H1 (cell line): ENCODE measurements at regions not wholly inside any gene's neighbourhood (a gene's known extent, or its start where the extent isn't known, plus 50 kb on each side); places are given as distances from the start of the nearest gene placed in this dataset.

Experiments used
- CTCF ChIA-PET: fragments of 300-600 bp; sonication (Branson Sonifier 250); formaldehyde crosslinking; loops from one replicate; lab custom pipeline; 2021; ENCODE audit not compliant: partially characterized antibody; lab: Charles Lee
- POLR2A ChIA-PET: fragments of 300-600 bp; sonication (Branson Sonifier 250); formaldehyde crosslinking; loops from one replicate; lab custom pipeline; 2021; ENCODE audit warnings: inconsistent platforms; ENCODE audit not compliant: partially characterized antibody; lab: Charles Lee
- DNase-seq, 2 experiments: peaks; one replicate each; pipeline versions ENCODE4 v3.0.0 to v3.0.0-alpha.2; 2010 to 2022; ENCODE audit warnings: low spot score in 2 of 2, low read depth in 1 of 2, mixed read lengths in 1 of 2
- FAIRE-seq: peaks from 2 replicates; lab custom pipeline; 2011; peaks lifted over from hg19 to GRCh38; lab: Jason Lieb, UNC
- H2AFZ ChIP-seq: 2 replicates; pipeline ENCODE4 v1.8.1; 2012; ENCODE audit warnings: low read length, inconsistent platforms
- H2AK5ac ChIP-seq: 2 replicates; pipeline ENCODE4 v1.6.1; 2013; ENCODE audit warnings: low read depth, low read length
- H2BK120ac ChIP-seq: replicated peaks from 2 replicates; pipeline ENCODE3; 2013; ENCODE audit warnings: low read depth, low read length, inconsistent platforms
- H2BK12ac ChIP-seq: 2 replicates; pipeline ENCODE4 v1.6.1; 2013; ENCODE audit warnings: low read depth, low read length
- H2BK15ac ChIP-seq: 2 replicates; pipeline ENCODE4 v1.6.1; 2013; ENCODE audit warnings: low read length
- H2BK20ac ChIP-seq: 2 replicates; pipeline ENCODE4 v1.6.1; 2013; ENCODE audit warnings: low read length
- H2BK5ac ChIP-seq: 2 replicates; pipeline ENCODE4 v1.6.1; 2013; ENCODE audit warnings: low read depth, low read length
- H3K14ac ChIP-seq: 2 replicates; pipeline ENCODE4 v1.6.1; 2013; ENCODE audit warnings: inconsistent platforms; ENCODE audit not compliant: insufficient read length
- H3K18ac ChIP-seq: 2 replicates; pipeline ENCODE4 v1.6.1; 2013; ENCODE audit warnings: low read length; ENCODE audit errors: extremely low read depth
- H3K23ac ChIP-seq: 2 replicates; pipeline ENCODE4 v1.6.1; 2013; ENCODE audit warnings: inconsistent platforms; ENCODE audit not compliant: insufficient read length
- H3K23me2 ChIP-seq: 2 replicates; pipeline ENCODE4 v1.6.1; 2013; ENCODE audit warnings: low read depth, low read length
- H3K27ac ChIP-seq: 2 replicates; pipeline ENCODE4 v1.6.1; 2011; ENCODE audit warnings: low read depth, low read length, inconsistent platforms
- H3K27me3 ChIP-seq, 4 experiments: replicated peaks in 1 of 4; 1 replicate in 1 of 4; 2 replicates in 3 of 4; pipeline versions ENCODE4 v1.6.1 to v1.8.1; 2011 to 2013; ENCODE audit warnings: low read length in 3 of 4, mild to moderate bottlenecking in 3 of 4, inconsistent platforms in 2 of 4, mixed read lengths in 2 of 4, moderate library complexity in 1 of 4; ENCODE audit not compliant: control insufficient read depth in 3 of 4, insufficient read depth in 3 of 4; ENCODE audit errors: extremely low read depth in 1 of 4
- H3K36me3 ChIP-seq, 4 experiments: 2 replicates each; pipeline versions ENCODE4 v1.6.1 to v1.8.1; 2011 to 2013; ENCODE audit warnings: mild to moderate bottlenecking in 4 of 4, low read length in 3 of 4, moderate library complexity in 2 of 4, control low read depth in 1 of 4, inconsistent platforms in 1 of 4; ENCODE audit not compliant: insufficient read depth in 4 of 4, control insufficient read depth in 2 of 4
- H3K4ac ChIP-seq: replicated peaks from 2 replicates; pipeline ENCODE3; 2013; ENCODE audit warnings: low read length, low read depth, mixed read lengths, inconsistent platforms; ENCODE audit not compliant: insufficient read length
- H3K4me1 ChIP-seq, 4 experiments: replicated peaks in 1 of 4; 1 replicate in 1 of 4; 2 replicates in 3 of 4; pipeline versions ENCODE4 v1.6.1 to v1.8.1; 2011 to 2013; ENCODE audit warnings: low read length in 3 of 4, inconsistent platforms in 2 of 4, mixed read lengths in 1 of 4; ENCODE audit not compliant: insufficient read depth in 4 of 4, control insufficient read depth in 3 of 4
- H3K4me2 ChIP-seq, 2 experiments: 2 replicates each; pipeline versions ENCODE4 v1.6.1 to v1.8.1; 2011 to 2013; ENCODE audit warnings: low read depth in 2 of 2, low read length in 2 of 2, control low read depth in 1 of 2, inconsistent platforms in 1 of 2, mild to moderate bottlenecking in 1 of 2; ENCODE audit not compliant: insufficient read depth in 1 of 2
- H3K4me3 ChIP-seq, 4 experiments: fragments of 200-600, 300-600 bp in 1 of 4; sonication (generic), shearing (Covaris generic), sonication (Bioruptor Twin) in 1 of 4; 2 replicates each; pipeline versions ENCODE4 v1.5.1 to v1.8.1; 2011 to 2016; ENCODE audit warnings: low read length in 4 of 4, low read depth in 3 of 4, control low read depth in 2 of 4, inconsistent platforms in 2 of 4, mild to moderate bottlenecking in 2 of 4, mixed read lengths in 1 of 4, moderate library complexity in 1 of 4; ENCODE audit not compliant: insufficient read depth in 2 of 4; ENCODE audit errors: extremely low read depth in 1 of 4
- H3K56ac ChIP-seq: replicated peaks from 2 replicates; pipeline ENCODE3; 2013; ENCODE audit warnings: low read depth, mild to moderate bottlenecking, mixed read lengths, low read length, inconsistent platforms; ENCODE audit not compliant: insufficient read length
- H3K79me1 ChIP-seq: 2 replicates; pipeline ENCODE4 v1.6.1; 2013; ENCODE audit warnings: low read depth, low read length, control low read depth
- H3K79me2 ChIP-seq, 2 experiments: 2 replicates each; pipeline versions ENCODE4 v1.6.1 to v1.8.1; 2012 to 2013; ENCODE audit warnings: low read length in 2 of 2, mild to moderate bottlenecking in 2 of 2, inconsistent platforms in 1 of 2; ENCODE audit not compliant: insufficient read depth in 2 of 2, control insufficient read depth in 1 of 2
- H3K9ac ChIP-seq, 4 experiments: replicated peaks in 1 of 4; 1 replicate in 1 of 4; 2 replicates in 3 of 4; pipeline versions ENCODE4 v1.6.1 to v1.8.1; 2011 to 2013; ENCODE audit warnings: low read depth in 3 of 4, low read length in 3 of 4, control low read depth in 2 of 4, mild to moderate bottlenecking in 2 of 4, moderate library complexity in 2 of 4, inconsistent platforms in 1 of 4; ENCODE audit errors: extremely low read depth in 1 of 4
- H3K9me3 ChIP-seq, 2 experiments: 2 replicates each; pipeline versions ENCODE4 v1.6.1 to v1.8.1; 2012 to 2013; ENCODE audit warnings: mild to moderate bottlenecking in 2 of 2, moderate library complexity in 2 of 2, control low read depth in 1 of 2, inconsistent platforms in 1 of 2, low read depth in 1 of 2, low read length in 1 of 2, mixed read lengths in 1 of 2; ENCODE audit not compliant: insufficient read depth in 2 of 2
- H4K20me1 ChIP-seq, 2 experiments: replicated peaks in 1 of 2; 2 replicates each; pipeline versions ENCODE3 to v1.8.1; 2011 to 2013; ENCODE audit warnings: inconsistent platforms in 2 of 2, low read length in 2 of 2, mild to moderate bottlenecking in 1 of 2; ENCODE audit not compliant: insufficient read depth in 2 of 2, control insufficient read depth in 1 of 2
- H4K5ac ChIP-seq: 2 replicates; pipeline ENCODE4 v1.6.1; 2013; ENCODE audit warnings: low read length, low read depth, mixed read lengths, inconsistent platforms; ENCODE audit not compliant: insufficient read length
- H4K8ac ChIP-seq: 2 replicates; pipeline ENCODE4 v1.8.0; 2013; ENCODE audit warnings: mild to moderate bottlenecking, moderate library complexity, low read length, inconsistent platforms; ENCODE audit not compliant: insufficient read depth; ENCODE audit errors: extremely low read depth
- H4K91ac ChIP-seq: replicated peaks from 2 replicates; pipeline ENCODE3; 2013; ENCODE audit warnings: low read length, mixed read lengths, inconsistent platforms; ENCODE audit not compliant: insufficient read length
- CREB1 ChIP-seq: IDR thresholded peaks from 2 replicates; pipeline ENCODE4 v1.6.1; 2012; ENCODE audit warnings: inconsistent platforms
- EZH2 ChIP-seq: fragments of 200-600 bp; sonication (generic); IDR thresholded peaks from 2 replicates; pipeline ENCODE4 v1.7.1; 2012; ENCODE audit warnings: low read depth, mild to moderate bottlenecking, moderate library complexity, low read length, inconsistent platforms; ENCODE audit not compliant: severe bottlenecking
- FOSL1 ChIP-seq: IDR thresholded peaks from 2 replicates; pipeline ENCODE4 v1.6.1; 2011; ENCODE audit warnings: mild to moderate bottlenecking, low read depth, low read length, moderate library complexity; ENCODE audit not compliant: insufficient read depth
- NANOG ChIP-seq: IDR thresholded peaks from 2 replicates; pipeline ENCODE4 v1.6.1; 2011; ENCODE audit warnings: low read length, low read depth, mild to moderate bottlenecking, inconsistent platforms; ENCODE audit not compliant: insufficient read depth, poor library complexity, severe bottlenecking
- RAD21 ChIP-seq, 2 experiments: IDR thresholded peaks in 1 of 2; conservative IDR thresholded peaks in 1 of 2; 2 replicates each; pipeline ENCODE4 v1.6.1; 2011; ENCODE audit warnings: low read depth in 2 of 2, low read length in 2 of 2, improper control_type of control experiment in 1 of 2, inconsistent platforms in 1 of 2, mild to moderate bottlenecking in 1 of 2, moderate library complexity in 1 of 2
- WGBS, 2 experiments: shearing (Covaris generic) in 1 of 2; methylation state at CpG; one replicate each; pipeline versions ENCODE4 v1.1.6 to v1.1.7; 2013 to 2015; ENCODE audit warnings: low lambda C conversion rate in 2 of 2, mixed read lengths in 2 of 2, inconsistent platforms in 1 of 2, low coverage in 1 of 2, missing lambda C conversion rate in 1 of 2; ENCODE audit not compliant: insufficient replicate concordance in 2 of 2, insufficient coverage in 1 of 2, insufficient read length in 1 of 2; ENCODE audit errors: extremely low coverage in 1 of 2, missing lambda C conversion rate in 1 of 2; 5-methylcytosine and 5-hydroxymethylcytosine counted together

- peaks cover 0 to 4% of the 10 kb centered on the region in 2 experiments; a peak in 2 of 4 replicates for H3K9me3 ChIP-seq
- H3K23me2 ChIP-seq, result no peaks in the 10 kb centered on the region
- no peak overlapping the region for H3K4me2 ChIP-seq
- POLR2A ChIA-PET, result no interaction called here
- H2AFZ ChIP-seq, result no peak overlapping the region
- H3K14ac ChIP-seq, result no peak overlapping the region
- H3K79me2 ChIP-seq, result no peaks in the 10 kb centered on the region
- no peak overlapping the region for H3K4me3 ChIP-seq
- H3K4me1 ChIP-seq, result 0 out of 7 replicates have a peak, but pooled peaks cover 0 to 2% (median 0%) of the 10 kb centered on the region in 4 experiments
- no peaks in the 10 kb centered on the region for H3K36me3 ChIP-seq
- peak in 1 of 2 experiments; percentile 14 for DNase-seq
- no peak overlapping the region for H4K91ac ChIP-seq
- H4K8ac ChIP-seq, result no peak overlapping the region
- H4K5ac ChIP-seq, result no peak overlapping the region
- no peak overlapping the region for H2BK20ac ChIP-seq
- no peak overlapping the region for H2AK5ac ChIP-seq
- WGBS, 2 experiments, result 91% methylated on average over 11 of the region's 11 CpGs; no CpG with 5 or more reads in 1 of the 2 experiments
- no peak overlapping the region for H3K27ac ChIP-seq
- H3K18ac ChIP-seq, result no peak overlapping the region
- H3K56ac ChIP-seq, result no peak overlapping the region
- H3K4ac ChIP-seq, result no peak overlapping the region
- no peaks in the 10 kb centered on the region for H3K27me3 ChIP-seq
- no peak overlapping the region for H2BK120ac ChIP-seq
- no peaks in the 10 kb centered on the region for H3K79me1 ChIP-seq
- H2BK5ac ChIP-seq, result no peak overlapping the region
- H3K9ac ChIP-seq, result no peak overlapping the region
- no peak overlapping the region for H2BK15ac ChIP-seq
- H2BK12ac ChIP-seq, result no peak overlapping the region
- CTCF ChIA-PET, result interaction anchor here (1.2 to 1.6 kb wide), 2 partner anchors 19 to 531 kb away, joined by 3 to 4 read pairs; no protein-coding TSS in a partner anchor
- H4K20me1 ChIP-seq, result no peaks in the 10 kb centered on the region
- no peak for FAIRE-seq
- H3K23ac ChIP-seq, result no peak overlapping the region
- TF ChIP-seq NANOG (no peak), EZH2 (no peak), CREB1 (no peak), FOSL1 (no peak), RAD21 (IDR thresholded peaks at IDR 0.05 in 1 of 2, conservative IDR thresholded peaks at IDR 0.05 in 1 of 2; ENCODE audit: low read depth in 2 of 2, low read length in 2 of 2) (no peak)
Observed at GRCh38 chr20:22810626-22811569, 224.2 kb upstream of the SSTR4 start.
